Calu3 (cell line): ENCODE measurements at regions not wholly inside any gene's neighbourhood (a gene's known extent, or its start where the extent isn't known, plus 50 kb on each side); places are given as distances from the start of the nearest gene placed in this dataset.
"Not testable (repeated sequence)": the region's sequence is repeated elsewhere in the genome, so short reads cannot be mapped to it uniquely, and the experiment has no call there.

Source experiments
- BruUV-seq: library from RNA; stranded (reverse); fragments of 400-500 nt; replicated peaks from 2 replicates; lab custom pipeline; 2021; lab: Mats Ljungman, UMichigan
- CTCF ChIA-PET: fragments of 300-600 bp; sonication (Branson Sonifier 250); formaldehyde crosslinking; loops from one replicate; lab custom pipeline; 2022; ENCODE audit warnings: antibody characterized with exemption; lab: Charles Lee
- DNase-seq: peaks from one replicate; pipeline ENCODE4 v3.0.0; 2022
- H3K27ac Mint-ChIP-seq: one replicate; pipeline ENCODE4 v1.8.0; 2022; ENCODE audit warnings: mixed read lengths; ENCODE audit not compliant: unreplicated experiment
- H3K27me3 Mint-ChIP-seq: one replicate; pipeline ENCODE4 v1.8.0; 2022; ENCODE audit warnings: mixed read lengths; ENCODE audit not compliant: unreplicated experiment
- H3K36me3 Mint-ChIP-seq: one replicate; pipeline ENCODE4 v1.8.0; 2022; ENCODE audit warnings: mild to moderate bottlenecking, moderate library complexity, mixed read lengths; ENCODE audit not compliant: insufficient read depth, unreplicated experiment
- H3K4me1 Mint-ChIP-seq: one replicate; pipeline ENCODE4 v1.8.0; 2022; ENCODE audit warnings: mild to moderate bottlenecking, low read depth, mixed read lengths; ENCODE audit not compliant: unreplicated experiment
- H3K4me3 Mint-ChIP-seq: one replicate; pipeline ENCODE4 v1.8.0; 2022; ENCODE audit warnings: mild to moderate bottlenecking, low read depth, moderate library complexity, mixed read lengths; ENCODE audit not compliant: unreplicated experiment
- H3K9me3 Mint-ChIP-seq: one replicate; pipeline ENCODE4 v1.8.0; 2022; ENCODE audit warnings: low read depth, mixed read lengths; ENCODE audit not compliant: unreplicated experiment
- intact Hi-C: fragments of 100-400 bp; cut with micrococcal nuclease; formaldehyde crosslinking; loops from one replicate; pipeline ENCODE4 v1.10.0; 2022; ENCODE audit not compliant: unreplicated experiment
- TF ChIP-seq, protein P1 (sequence below): fragments of 200-600 bp; IDR thresholded peaks from one replicate; pipeline ENCODE4 v1.8.0; 2022; ENCODE audit warnings: antibody characterized with exemption; ENCODE audit not compliant: unreplicated experiment

DNA sequence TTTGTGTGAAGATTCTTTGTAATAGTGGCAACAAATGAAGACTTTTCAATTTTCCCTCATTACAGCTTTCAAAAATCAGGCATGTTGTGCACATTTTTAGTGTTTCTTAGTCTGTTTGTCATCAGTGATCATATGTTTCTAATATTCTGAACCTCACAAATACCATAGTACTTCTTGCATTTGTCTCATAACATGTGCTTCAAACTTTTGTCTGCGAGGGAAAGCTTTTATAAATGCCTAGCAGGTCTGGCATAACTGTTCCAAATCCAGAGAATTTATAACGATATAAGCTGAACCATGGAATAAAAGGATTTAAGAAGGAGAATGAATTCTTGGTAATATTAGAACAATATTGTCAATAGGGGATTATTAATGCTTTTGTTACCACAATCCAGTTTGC lies 670.2 kb downstream of the RFPL4B start:
- CTCF ChIA-PET: no interaction called here
- Mint-ChIP-seq H3K4me1 (no peaks in the 10 kb centered on the region), H3K9me3 (no peaks in the 10 kb centered on the region), H3K36me3 (no peaks in the 10 kb centered on the region), H3K27me3 (no peaks in the 10 kb centered on the region), H3K4me3 (no peak overlapping the region), H3K27ac (no peak overlapping the region)
- intact Hi-C loops: no loop called here
- TF ChIP-seq, protein P1, sequence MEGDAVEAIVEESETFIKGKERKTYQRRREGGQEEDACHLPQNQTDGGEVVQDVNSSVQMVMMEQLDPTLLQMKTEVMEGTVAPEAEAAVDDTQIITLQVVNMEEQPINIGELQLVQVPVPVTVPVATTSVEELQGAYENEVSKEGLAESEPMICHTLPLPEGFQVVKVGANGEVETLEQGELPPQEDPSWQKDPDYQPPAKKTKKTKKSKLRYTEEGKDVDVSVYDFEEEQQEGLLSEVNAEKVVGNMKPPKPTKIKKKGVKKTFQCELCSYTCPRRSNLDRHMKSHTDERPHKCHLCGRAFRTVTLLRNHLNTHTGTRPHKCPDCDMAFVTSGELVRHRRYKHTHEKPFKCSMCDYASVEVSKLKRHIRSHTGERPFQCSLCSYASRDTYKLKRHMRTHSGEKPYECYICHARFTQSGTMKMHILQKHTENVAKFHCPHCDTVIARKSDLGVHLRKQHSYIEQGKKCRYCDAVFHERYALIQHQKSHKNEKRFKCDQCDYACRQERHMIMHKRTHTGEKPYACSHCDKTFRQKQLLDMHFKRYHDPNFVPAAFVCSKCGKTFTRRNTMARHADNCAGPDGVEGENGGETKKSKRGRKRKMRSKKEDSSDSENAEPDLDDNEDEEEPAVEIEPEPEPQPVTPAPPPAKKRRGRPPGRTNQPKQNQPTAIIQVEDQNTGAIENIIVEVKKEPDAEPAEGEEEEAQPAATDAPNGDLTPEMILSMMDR: no peak
- no peak for DNase-seq
- no TSS peak for BruUV-seq

DNA sequence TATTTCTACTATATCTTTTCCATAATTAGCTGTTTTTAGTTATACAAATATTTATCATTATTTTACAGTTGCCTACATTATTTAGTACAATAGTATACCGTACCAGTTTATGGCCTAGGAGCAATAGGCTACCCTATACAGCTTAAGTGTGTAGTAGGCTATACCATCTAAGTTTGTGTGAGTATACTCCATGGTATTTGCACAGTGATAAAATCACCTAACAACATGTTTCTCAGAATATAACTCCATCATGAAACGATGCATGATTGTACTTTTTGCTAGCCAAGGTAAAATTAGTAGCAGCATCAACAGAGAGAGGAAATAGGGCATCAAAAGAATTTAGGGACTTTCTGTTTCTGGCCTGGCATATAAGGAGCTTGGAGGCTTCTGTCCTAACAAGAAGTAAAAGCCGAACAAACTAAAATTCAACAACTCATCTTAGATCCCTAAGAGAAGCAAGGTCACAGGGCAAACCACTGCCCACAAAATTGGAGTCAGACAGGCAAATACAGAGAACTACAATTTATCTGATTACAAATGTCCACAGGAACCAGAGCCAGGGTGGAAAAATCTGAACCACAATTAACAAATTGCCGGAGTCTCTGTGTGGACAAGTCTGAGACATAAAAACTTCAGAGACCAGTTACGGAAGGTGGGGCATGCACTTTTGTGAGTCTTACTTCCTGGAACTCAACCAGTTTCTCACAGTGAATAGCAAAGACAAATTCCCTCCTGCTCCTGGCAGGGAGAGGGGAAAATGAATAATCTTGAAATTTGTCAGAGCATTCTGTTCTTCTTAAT lies 671.4 kb downstream of the RFPL4B start:
- DNase-seq: no peak
- Mint-ChIP-seq H3K9me3 (no peaks in the 10 kb centered on the region), H3K4me3 (no peak overlapping the region), H3K36me3 (no peaks in the 10 kb centered on the region), H3K4me1 (no peaks in the 10 kb centered on the region), H3K27ac (no peak overlapping the region), H3K27me3 (no peaks in the 10 kb centered on the region)
- no TSS peak for BruUV-seq
- CTCF ChIA-PET: no interaction called here
- TF ChIP-seq, protein P1: no peak
- intact Hi-C loops: no loop called here

DNA sequence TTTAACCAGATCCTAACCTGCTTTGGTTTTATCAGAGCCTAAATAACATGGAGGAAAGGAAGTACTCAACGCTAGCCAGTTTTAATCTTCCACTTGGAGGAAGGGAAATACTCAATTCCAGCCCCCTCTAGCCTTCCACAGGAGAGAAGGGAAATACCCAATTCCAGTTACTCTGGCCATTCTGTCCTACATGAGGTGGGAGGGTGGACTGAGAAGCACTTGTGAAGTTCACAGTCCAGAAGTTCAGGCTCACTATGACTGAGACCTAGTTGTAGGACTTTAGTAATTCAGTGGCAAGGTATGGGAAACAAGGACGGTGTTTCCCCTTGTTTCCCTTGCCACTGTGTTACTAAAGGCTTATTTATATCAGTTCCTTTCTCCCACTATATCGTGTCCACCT lies 672.0 kb downstream of the RFPL4B start:
- no TSS peak for BruUV-seq
- intact Hi-C loops: no loop called here
- Mint-ChIP-seq H3K36me3 (no peaks in the 10 kb centered on the region), H3K4me3 (no peak overlapping the region), H3K4me1 (no peaks in the 10 kb centered on the region), H3K27ac (no peak overlapping the region), H3K9me3 (no peaks in the 10 kb centered on the region), H3K27me3 (no peaks in the 10 kb centered on the region)
- DNase-seq: no peak
- CTCF ChIA-PET: no interaction called here
- TF ChIP-seq, protein P1: no peak

DNA sequence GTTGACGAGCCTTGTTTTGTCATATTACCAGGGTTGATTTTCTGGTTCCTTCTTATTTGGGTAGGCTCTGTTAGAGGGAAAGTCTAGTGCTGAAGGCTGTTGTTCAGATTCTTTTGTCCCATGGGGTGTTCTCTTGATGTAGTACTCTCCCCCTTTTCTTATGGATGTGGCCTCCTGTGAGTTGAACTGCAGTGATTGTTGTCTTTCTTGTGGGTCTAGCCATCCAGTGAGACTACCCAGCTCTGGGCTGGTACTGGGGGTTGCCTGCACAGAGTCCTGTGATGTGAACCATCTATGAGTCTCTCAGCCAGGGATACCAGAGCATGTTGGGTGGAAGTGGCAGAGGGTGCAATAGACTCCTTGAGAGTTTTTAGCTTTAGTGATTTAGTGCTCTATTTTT lies 680.6 kb downstream of the RFPL4B start:
- CTCF ChIA-PET: no interaction called here
- no peak overlapping the region for H3K27ac Mint-ChIP-seq
- intact Hi-C loops: no loop called here

DNA sequence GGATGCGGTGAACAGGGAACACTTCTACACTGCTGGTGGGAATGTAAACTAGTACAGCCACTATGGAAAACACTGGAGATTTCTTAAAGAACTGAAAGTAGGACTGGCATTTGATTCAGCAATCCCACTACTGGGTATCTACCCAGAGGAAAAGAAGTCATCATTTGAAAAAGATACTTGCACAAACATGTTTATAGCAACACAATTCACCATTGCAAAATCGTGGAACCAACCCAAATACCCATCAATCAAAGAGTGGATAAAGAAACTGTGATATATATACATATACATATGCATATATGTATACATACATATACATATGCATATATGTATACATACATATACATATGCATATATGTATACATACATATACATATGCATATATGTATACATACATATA lies 682.0 kb downstream of the RFPL4B start:
- H3K27ac Mint-ChIP-seq, DNase-seq, CTCF ChIA-PET: not testable (repeated sequence)

More for the DNA sequence above, 680.6 kb downstream of the RFPL4B start:
- Mint-ChIP-seq H3K4me3 (no peak overlapping the region), H3K4me1 (no peaks in the 10 kb centered on the region), H3K36me3 (no peaks in the 10 kb centered on the region), H3K9me3 (no peaks in the 10 kb centered on the region), H3K27me3 (no peaks in the 10 kb centered on the region)
- BruUV-seq: no TSS peak
- no peak for DNase-seq
- TF ChIP-seq, protein P1: no peak

More for the DNA sequence above, 682.0 kb downstream of the RFPL4B start:
- H3K27me3 Mint-ChIP-seq, H3K4me3 Mint-ChIP-seq, intact Hi-C loops, BruUV-seq, H3K36me3 Mint-ChIP-seq, H3K9me3 Mint-ChIP-seq, H3K4me1 Mint-ChIP-seq: not testable (repeated sequence)
